ENCODE measurements at regions not wholly inside any gene's neighbourhood (a gene's known extent, or its start where the extent isn't known, plus 50 kb on each side); places are given as distances from the start of the nearest gene placed in this dataset.

DNA sequence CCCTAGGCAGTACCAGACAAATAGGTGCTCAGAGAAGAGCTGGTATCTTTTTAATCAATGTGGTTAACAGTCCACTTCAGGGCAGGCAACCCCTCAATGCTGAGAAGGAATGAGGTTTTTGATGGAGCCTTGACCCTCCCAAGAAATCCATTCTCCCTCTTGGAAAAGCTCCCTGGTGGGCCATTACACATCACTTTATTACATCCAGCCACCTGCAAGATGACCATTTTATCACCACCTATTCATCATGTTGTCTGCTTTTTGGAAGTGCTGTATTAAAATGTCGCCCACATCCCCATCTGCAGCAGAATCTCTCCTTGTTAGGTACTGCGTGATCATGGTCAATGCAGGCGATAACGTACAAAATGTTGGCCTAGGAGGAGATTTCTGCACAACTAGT, 614.7 kb upstream of the TMEM132C start:
- TF ChIP-seq CTCF (IDR thresholded peaks at IDR 0.05) (no peak), POLR2A (IDR thresholded peaks at IDR 0.05) (no peak)
